Islet of Langerhans (tissue), 1 donor: ENCODE measurements at regions not wholly inside any gene's neighbourhood (a gene's known extent, or its start where the extent isn't known, plus 50 kb on each side); places are given as distances from the start of the nearest gene placed in this dataset.
"Not testable (repeated sequence)": the region's sequence is repeated elsewhere in the genome, so short reads cannot be mapped to it uniquely, and the experiment has no call there.

Source experiments
- FAIRE-seq: peaks from one replicate; lab custom pipeline; 2011; peaks lifted over from hg19 to GRCh38; lab: Jason Lieb, UNC

GRCh38 chr3:106078635-106079034 is 209.8 kb upstream of the CBLB start:
- no peak for FAIRE-seq

GRCh38 chr3:106082616-106083015 is 213.8 kb upstream of the CBLB start:
- FAIRE-seq, result no peak

GRCh38 chr3:106083207-106083606 is 214.4 kb upstream of the CBLB start:
- no peak for FAIRE-seq

GRCh38 chr3:106083854-106084253 is 215.0 kb upstream of the CBLB start:
- FAIRE-seq, result no peak

- FAIRE-seq, result no peak
Measured at GRCh38 chr3:106086038-106086437, 217.2 kb upstream of the CBLB start.

- FAIRE-seq, result no peak
Measured at GRCh38 chr3:106086636-106087035, 217.8 kb upstream of the CBLB start.

- FAIRE-seq, result no peak
Measured at GRCh38 chr3:106088304-106088703, 219.5 kb upstream of the CBLB start.

GRCh38 chr3:106088899-106089298 is 220.1 kb upstream of the CBLB start:
- FAIRE-seq, result no peak

- no peak for FAIRE-seq
Measured at GRCh38 chr3:106089806-106090205, 221.0 kb upstream of the CBLB start.

- FAIRE-seq, result no peak
Measured at GRCh38 chr3:106092792-106093191, 224.0 kb upstream of the CBLB start.

GRCh38 chr3:106093616-106094015 is 224.8 kb upstream of the CBLB start:
- FAIRE-seq, result no peak

- no peak for FAIRE-seq
Measured at GRCh38 chr3:106097817-106098435, 229.1 kb upstream of the CBLB start.

- FAIRE-seq, result no peak
Measured at GRCh38 chr3:106103383-106103782, 234.6 kb upstream of the CBLB start.

GRCh38 chr3:106104078-106104477 is 235.3 kb upstream of the CBLB start:
- no peak for FAIRE-seq

GRCh38 chr3:106108925-106109324 is 240.1 kb upstream of the CBLB start:
- no peak for FAIRE-seq

- not testable (repeated sequence) for FAIRE-seq
Measured at GRCh38 chr3:106112561-106112960, 243.7 kb upstream of the CBLB start.

- no peak for FAIRE-seq
Measured at GRCh38 chr3:106113747-106114146, 244.9 kb upstream of the CBLB start.

- FAIRE-seq, result no peak
Measured at GRCh38 chr3:106114220-106114619, 245.4 kb upstream of the CBLB start.

GRCh38 chr3:106114848-106115247 is 246.0 kb upstream of the CBLB start:
- no peak for FAIRE-seq

GRCh38 chr3:106115557-106115956 is 246.7 kb upstream of the CBLB start:
- no peak for FAIRE-seq

- FAIRE-seq, result no peak
Measured at GRCh38 chr3:106116733-106117489, 248.1 kb upstream of the CBLB start.

GRCh38 chr3:106117490-106117858 is 248.7 kb upstream of the CBLB start:
- FAIRE-seq, result no peak

- FAIRE-seq, result no peak
Measured at GRCh38 chr3:106119614-106120082, 250.8 kb upstream of the CBLB start.

GRCh38 chr3:106120356-106120755 is 251.5 kb upstream of the CBLB start:
- no peak for FAIRE-seq
